HUES64 (cell line): ENCODE measurements at regions not wholly inside any gene's neighbourhood (a gene's known extent, or its start where the extent isn't known, plus 50 kb on each side); places are given as distances from the start of the nearest gene placed in this dataset.

Experiments used
- H3K27ac ChIP-seq: 2 replicates; pipeline ENCODE4 v1.7.0; 2013; ENCODE audit warnings: low read depth, low read length, inconsistent platforms
- H3K27me3 ChIP-seq: 2 replicates; pipeline ENCODE4 v1.6.1; 2013; ENCODE audit warnings: mild to moderate bottlenecking, low read length; ENCODE audit not compliant: insufficient read depth
- H3K36me3 ChIP-seq: 2 replicates; pipeline ENCODE4 v1.6.1; 2013; ENCODE audit warnings: mild to moderate bottlenecking, low read length; ENCODE audit not compliant: insufficient read depth
- H3K4me1 ChIP-seq: 2 replicates; pipeline ENCODE4 v1.6.1; 2013; ENCODE audit warnings: mild to moderate bottlenecking, low read length, moderate library complexity; ENCODE audit not compliant: insufficient read depth
- H3K4me3 ChIP-seq: 2 replicates; pipeline ENCODE4 v1.5.1; 2013; ENCODE audit warnings: mild to moderate bottlenecking, low read length, moderate library complexity
- H3K9ac ChIP-seq: 2 replicates; pipeline ENCODE4 v1.6.1; 2013; ENCODE audit warnings: mild to moderate bottlenecking, low read depth, low read length
- H3K9me3 ChIP-seq: 2 replicates; pipeline ENCODE4 v1.6.1; 2013; ENCODE audit warnings: low read depth, low read length; ENCODE audit not compliant: insufficient read depth
- WGBS: fragments of 150-250, 120-280 bp; methylation state at CpG from one replicate; pipeline ENCODE4 v1.1.7; 2013; ENCODE audit warnings: missing lambda C conversion rate; 5-methylcytosine and 5-hydroxymethylcytosine counted together

DNA sequence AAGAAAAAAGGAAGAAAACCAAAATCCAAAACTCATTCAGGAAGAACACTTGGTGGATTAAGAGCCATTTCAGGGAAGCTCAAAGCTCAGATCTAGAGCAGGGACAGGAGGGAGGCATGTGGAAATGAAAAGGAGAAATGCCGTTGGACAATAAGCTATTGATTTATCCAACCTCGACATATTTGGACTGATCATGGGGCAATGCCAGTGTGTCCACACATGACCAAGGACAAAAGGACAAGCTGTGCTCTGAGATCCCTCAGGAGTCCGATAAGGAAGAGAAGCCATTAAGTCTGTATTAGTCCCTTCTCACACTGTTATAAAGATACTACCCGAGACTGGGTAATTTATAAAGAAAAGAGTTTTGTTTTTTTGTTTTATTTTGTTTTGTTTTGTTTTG, 684.0 kb upstream of the CELF2 start:
- Histone ChIP-seq H3K4me1 (peaks cover 11% of the 10 kb centered on the region; the same call in 1 of the 2 replicates), H3K4me3 (no peak overlapping the region), H3K9ac (no peak overlapping the region), H3K36me3 (no peaks in the 10 kb centered on the region), H3K27me3 (no peaks in the 10 kb centered on the region), H3K27ac (no peak overlapping the region), H3K9me3 (no peaks in the 10 kb centered on the region)
- 93% methylated on average over 4 of the region's 4 CpGs for WGBS

GRCh38 chr10:10338339-10338738, 679.3 kb upstream of the CELF2 start:
- H3K4me1 ChIP-seq, result peaks cover 7% of the 10 kb centered on the region; the same call in 1 of the 2 replicates
- H3K27me3 ChIP-seq, result no peaks in the 10 kb centered on the region
- no peak overlapping the region for H3K4me3 ChIP-seq
- no peak overlapping the region for H3K9ac ChIP-seq
- 85% methylated on average over 4 of the region's 5 CpGs for WGBS
- no peak overlapping the region for H3K27ac ChIP-seq
- H3K9me3 ChIP-seq, result no peaks in the 10 kb centered on the region
- no peaks in the 10 kb centered on the region for H3K36me3 ChIP-seq

- Histone ChIP-seq H3K9ac (no peak overlapping the region), H3K4me3 (no peak overlapping the region), H3K27ac (no peak overlapping the region), H3K9me3 (no peaks in the 10 kb centered on the region), H3K36me3 (no peaks in the 10 kb centered on the region), H3K4me1 (no peaks in the 10 kb centered on the region), H3K27me3 (no peaks in the 10 kb centered on the region)
- 96% methylated on average over 7 of the region's 8 CpGs for WGBS
These were observed 671.1 kb upstream of the CELF2 start for GRCh38 chr10:10346390-10347150.

DNA sequence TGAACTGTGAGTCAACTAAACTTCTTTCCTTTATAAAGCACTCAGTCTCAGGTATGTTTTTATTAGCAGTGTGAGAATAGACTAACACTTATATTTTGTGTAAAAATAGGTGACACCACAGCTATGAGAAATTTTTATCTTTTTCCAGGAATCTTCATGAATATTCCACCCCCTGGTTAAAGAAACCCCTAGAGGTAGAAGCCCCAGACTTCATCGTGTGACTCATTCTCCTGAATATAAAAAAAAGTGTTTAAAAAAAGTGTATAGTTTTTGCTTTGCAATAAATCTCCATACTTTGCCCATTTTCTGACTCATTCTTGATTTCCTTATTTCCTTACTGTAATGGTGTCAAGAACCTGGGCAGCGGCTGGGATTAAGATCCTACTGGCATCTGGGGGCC, 667.6 kb upstream of the CELF2 start:
- Histone ChIP-seq H3K9ac (no peak overlapping the region), H3K36me3 (no peaks in the 10 kb centered on the region), H3K9me3 (no peaks in the 10 kb centered on the region), H3K4me1 (peaks cover 5% of the 10 kb centered on the region; the same call in 1 of the 2 replicates), H3K4me3 (no peak overlapping the region), H3K27me3 (no peaks in the 10 kb centered on the region), H3K27ac (no peak overlapping the region)
- WGBS, result 100% methylated on average over 1 of the region's 2 CpGs

DNA sequence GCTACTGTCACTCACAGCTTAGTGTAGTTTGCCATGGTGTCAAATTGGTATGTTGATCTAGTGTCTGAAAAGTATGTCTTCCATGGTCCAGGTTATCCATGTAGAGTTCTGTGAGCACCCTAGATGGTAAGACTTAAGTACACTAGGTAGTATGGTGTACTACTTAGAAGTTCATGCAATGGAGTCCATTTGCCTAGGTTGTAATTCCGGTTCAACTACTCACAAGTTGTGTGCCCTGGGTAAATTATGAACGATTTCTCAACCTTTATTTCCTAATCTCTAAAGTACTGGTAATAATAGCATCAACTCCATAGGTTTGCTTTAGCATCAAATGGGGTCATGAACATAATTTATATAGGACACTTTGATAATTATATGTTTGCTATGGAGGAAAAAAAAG, 666.2 kb upstream of the CELF2 start:
- H3K27ac ChIP-seq, result no peak overlapping the region
- H3K36me3 ChIP-seq, result no peaks in the 10 kb centered on the region
- H3K9ac ChIP-seq, result no peak overlapping the region
- 83% methylated on average over 2 of the region's 2 CpGs for WGBS
- H3K27me3 ChIP-seq, result no peaks in the 10 kb centered on the region
- peaks cover 5% of the 10 kb centered on the region; the same call in 1 of the 2 replicates for H3K4me1 ChIP-seq
- no peaks in the 10 kb centered on the region for H3K9me3 ChIP-seq
- no peak overlapping the region for H3K4me3 ChIP-seq

DNA sequence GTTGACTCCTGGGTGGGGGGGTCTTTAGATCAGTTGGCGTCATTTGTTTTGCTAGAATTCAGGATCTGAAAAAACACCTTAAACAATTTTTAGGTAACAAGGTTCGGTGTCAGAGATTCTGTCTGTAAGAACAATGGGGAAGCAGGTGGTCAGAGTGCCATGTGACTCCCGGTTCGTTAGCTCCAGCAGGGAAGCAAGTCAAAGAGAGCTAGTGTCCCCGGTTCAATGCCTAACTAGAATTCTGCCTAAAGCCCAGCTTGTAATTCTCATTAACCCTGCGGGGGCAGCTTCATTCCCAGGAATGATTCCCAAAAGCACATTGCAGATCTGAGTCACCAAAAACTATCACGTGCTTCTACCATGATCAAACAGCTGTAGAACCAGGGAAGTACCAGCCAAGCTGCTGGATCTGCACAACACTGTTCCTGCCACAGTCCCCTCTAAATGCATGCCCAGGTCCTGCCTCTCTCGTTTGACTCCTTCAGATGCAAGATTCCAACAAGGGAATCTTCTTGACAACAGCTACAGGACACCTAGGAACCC, 664.3 kb upstream of the CELF2 start:
- H3K9ac ChIP-seq, result no peak overlapping the region
- H3K36me3 ChIP-seq, result no peaks in the 10 kb centered on the region
- no peak overlapping the region for H3K4me3 ChIP-seq
- H3K9me3 ChIP-seq, result 0 out of 2 replicates have a peak, but pooled peaks cover 2% of the 10 kb centered on the region
- peaks cover 5% of the 10 kb centered on the region; the same call in 1 of the 2 replicates for H3K4me1 ChIP-seq
- 74% methylated on average over 8 of the region's 8 CpGs for WGBS
- H3K27me3 ChIP-seq, result no peaks in the 10 kb centered on the region
- no peak overlapping the region for H3K27ac ChIP-seq

DNA sequence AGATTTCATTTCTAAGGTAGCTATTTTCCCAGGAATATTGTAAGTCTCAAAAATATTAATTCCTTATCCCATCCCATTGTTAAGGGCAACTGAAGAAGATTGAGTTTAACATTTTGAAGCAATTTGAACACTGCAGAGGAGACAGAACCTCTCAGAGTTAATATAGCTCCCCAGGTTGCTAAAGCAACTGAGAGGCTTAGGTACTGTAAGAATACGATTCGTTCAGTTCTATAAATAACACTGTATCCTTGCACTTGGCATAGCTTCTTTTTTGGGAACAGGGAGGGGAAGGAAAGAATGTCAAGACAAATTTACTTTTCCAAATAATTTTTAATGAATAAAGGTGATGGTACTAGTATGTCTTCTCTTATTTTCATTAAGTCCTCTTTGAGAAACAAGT, 658.4 kb upstream of the CELF2 start:
- WGBS, result 94% methylated on average over 2 of the region's 2 CpGs
- peaks cover 22% of the 10 kb centered on the region for H3K4me1 ChIP-seq
- no peaks in the 10 kb centered on the region for H3K27me3 ChIP-seq
- no peak overlapping the region for H3K4me3 ChIP-seq
- H3K9me3 ChIP-seq, result 0 out of 2 replicates have a peak, but pooled peaks cover 2% of the 10 kb centered on the region
- H3K27ac ChIP-seq, result no peak overlapping the region
- no peaks in the 10 kb centered on the region for H3K36me3 ChIP-seq
- H3K9ac ChIP-seq, result no peak overlapping the region

- 0 out of 2 replicates have a peak, but pooled peaks cover 2% of the 10 kb centered on the region for H3K9me3 ChIP-seq
- no peak overlapping the region for H3K9ac ChIP-seq
- peak overlapping the region; percentile 34; the same call in 1 of the 2 replicates for H3K27ac ChIP-seq
- H3K4me1 ChIP-seq, result peaks cover 22% of the 10 kb centered on the region
- no peaks in the 10 kb centered on the region for H3K36me3 ChIP-seq
- H3K4me3 ChIP-seq, result peak overlapping the region; percentile 2; the same call in 1 of the 2 replicates
- no peaks in the 10 kb centered on the region for H3K27me3 ChIP-seq
- 45% methylated on average over 3 of the region's 3 CpGs for WGBS
These were observed 656.3 kb upstream of the CELF2 start for GRCh38 chr10:10361301-10361885.

DNA sequence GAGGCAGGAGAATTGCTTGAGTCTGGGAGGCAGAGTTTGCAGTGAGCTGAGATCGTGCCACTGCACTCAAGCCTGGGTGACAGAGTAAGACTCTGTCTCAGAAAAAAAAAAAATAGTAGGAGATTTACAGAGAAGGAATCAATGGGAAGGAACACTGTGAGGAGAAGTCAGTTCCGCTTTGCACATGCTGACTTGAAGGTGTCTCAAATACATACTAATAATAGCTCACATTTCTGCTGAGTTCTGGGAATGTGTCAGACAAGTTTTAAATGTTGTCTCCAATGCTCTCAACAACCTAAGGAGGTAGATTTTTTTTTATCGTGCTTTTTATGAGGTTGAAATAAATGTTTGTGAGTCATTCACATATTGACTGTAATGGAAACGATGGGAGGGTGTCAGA, 654.9 kb upstream of the CELF2 start:
- peaks cover 26% of the 10 kb centered on the region for H3K4me1 ChIP-seq
- H3K36me3 ChIP-seq, result no peaks in the 10 kb centered on the region
- no peak overlapping the region for H3K9ac ChIP-seq
- no peak overlapping the region for H3K27ac ChIP-seq
- H3K27me3 ChIP-seq, result no peaks in the 10 kb centered on the region
- H3K4me3 ChIP-seq, result no peak overlapping the region
- WGBS, result 94% methylated on average over 3 of the region's 4 CpGs
- H3K9me3 ChIP-seq, result 0 out of 2 replicates have a peak, but pooled peaks cover 2% of the 10 kb centered on the region

GRCh38 chr10:10363217-10363616, 654.5 kb upstream of the CELF2 start:
- 92% methylated on average over 6 of the region's 6 CpGs for WGBS
- Histone ChIP-seq H3K27ac (no peak overlapping the region), H3K9ac (no peak overlapping the region), H3K4me3 (no peak overlapping the region), H3K9me3 (0 out of 2 replicates have a peak, but pooled peaks cover 2% of the 10 kb centered on the region), H3K36me3 (no peaks in the 10 kb centered on the region), H3K27me3 (no peaks in the 10 kb centered on the region), H3K4me1 (peaks cover 26% of the 10 kb centered on the region)

GRCh38 chr10:10364902-10365301, 652.8 kb upstream of the CELF2 start:
- no peaks in the 10 kb centered on the region for H3K27me3 ChIP-seq
- H3K4me3 ChIP-seq, result no peak overlapping the region
- H3K9ac ChIP-seq, result no peak overlapping the region
- WGBS, result 93% methylated on average over 1 of the region's 2 CpGs
- H3K4me1 ChIP-seq, result peaks cover 26% of the 10 kb centered on the region
- H3K36me3 ChIP-seq, result no peaks in the 10 kb centered on the region
- H3K9me3 ChIP-seq, result no peaks in the 10 kb centered on the region
- H3K27ac ChIP-seq, result no peak overlapping the region
